Activated naive CD4-positive, alpha-beta T cell treated with anti-CD3 and anti-CD28 coated beads, Interleukin-2, amount 50 U/mL, for 24 hours (primary cell): ENCODE measurements at regions not wholly inside any gene's neighbourhood (a gene's known extent, or its start where the extent isn't known, plus 50 kb on each side); places are given as distances from the start of the nearest gene placed in this dataset.

Source experiments
- H3K27ac Mint-ChIP-seq: one replicate; pipeline ENCODE4 v1.8.0; 2021; ENCODE audit warnings: mild to moderate bottlenecking, mixed read lengths
- H3K27me3 Mint-ChIP-seq: one replicate; pipeline ENCODE4 v1.8.0; 2021; ENCODE audit warnings: mixed read lengths
- H3K36me3 Mint-ChIP-seq: one replicate; pipeline ENCODE4 v1.8.0; 2021; ENCODE audit warnings: mixed read lengths
- H3K4me1 Mint-ChIP-seq: one replicate; pipeline ENCODE4 v1.8.0; 2021; ENCODE audit warnings: mixed read lengths
- H3K4me3 Mint-ChIP-seq: one replicate; pipeline ENCODE4 v1.8.0; 2021; ENCODE audit warnings: mild to moderate bottlenecking, mixed read lengths
- H3K9me3 Mint-ChIP-seq: one replicate; pipeline ENCODE4 v1.8.0; 2021; ENCODE audit warnings: mixed read lengths

DNA sequence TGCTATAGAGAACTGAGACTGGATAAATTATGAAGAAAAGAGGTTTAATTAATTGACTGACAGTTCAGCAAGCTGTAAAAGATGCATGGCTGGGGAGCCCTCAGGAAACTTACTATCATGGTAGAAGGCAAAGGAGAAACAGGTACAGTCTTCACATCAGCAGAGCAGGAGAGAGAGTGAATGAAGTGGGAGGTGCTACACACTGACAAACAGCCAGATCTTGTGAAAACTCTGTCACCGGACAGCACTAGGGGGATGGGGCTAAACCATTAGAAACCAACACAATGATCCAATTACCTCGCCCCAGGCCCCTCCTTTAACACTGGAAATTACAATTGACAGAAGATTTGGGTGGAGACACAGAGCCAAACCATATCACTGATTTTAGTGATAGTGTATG lies 682.4 kb downstream of the SLC16A7 start:
- Mint-ChIP-seq H3K4me1 (no peaks in the 10 kb centered on the region), H3K36me3 (no peaks in the 10 kb centered on the region), H3K27ac (no peak overlapping the region), H3K27me3 (no peaks in the 10 kb centered on the region), H3K4me3 (no peak overlapping the region), H3K9me3 (no peaks in the 10 kb centered on the region)

DNA sequence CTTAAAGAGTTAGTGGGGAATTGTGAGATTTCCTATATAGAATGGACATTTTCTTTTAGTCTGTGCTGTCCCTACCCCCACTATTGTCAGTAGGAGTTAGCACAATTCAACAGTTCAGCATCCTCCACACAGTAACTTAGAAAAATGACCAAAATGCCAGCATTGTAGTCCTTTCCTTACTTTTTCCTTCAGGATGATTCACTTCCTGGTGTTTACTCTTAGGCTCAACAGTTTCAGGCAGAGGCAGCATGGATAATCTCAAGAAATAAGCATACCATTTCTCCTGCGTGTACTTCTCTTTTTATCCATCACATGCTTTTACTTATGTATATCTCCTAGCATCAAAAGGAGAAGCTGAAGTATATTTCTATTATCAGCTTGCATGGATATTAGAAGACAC lies 683.4 kb downstream of the SLC16A7 start:
- Mint-ChIP-seq H3K27ac (no peak overlapping the region), H3K4me3 (no peak overlapping the region), H3K4me1 (no peaks in the 10 kb centered on the region), H3K9me3 (no peaks in the 10 kb centered on the region), H3K27me3 (no peaks in the 10 kb centered on the region), H3K36me3 (no peaks in the 10 kb centered on the region)

DNA sequence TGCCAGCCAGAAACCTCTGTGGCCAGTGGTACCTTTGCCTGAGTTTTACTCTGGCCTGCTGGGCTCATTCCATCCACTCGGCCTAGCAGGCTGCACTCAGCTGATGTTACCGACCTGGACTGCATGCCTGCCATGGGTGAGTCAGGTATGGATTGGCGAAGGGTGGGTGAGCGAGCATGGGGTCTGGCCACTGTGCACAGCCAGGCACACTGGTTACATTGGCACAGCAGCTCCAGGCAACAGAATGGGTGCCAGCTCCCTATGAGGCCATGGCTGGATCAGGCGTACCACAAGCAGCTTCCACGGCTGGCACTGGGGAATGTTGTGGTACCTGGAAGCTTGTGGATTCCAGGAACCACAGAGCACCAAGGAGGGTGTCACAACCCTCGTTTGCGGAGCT lies 685.7 kb downstream of the SLC16A7 start:
- Mint-ChIP-seq H3K27ac (no peak overlapping the region), H3K27me3 (no peaks in the 10 kb centered on the region), H3K4me3 (no peak overlapping the region), H3K4me1 (no peaks in the 10 kb centered on the region), H3K36me3 (no peaks in the 10 kb centered on the region), H3K9me3 (no peaks in the 10 kb centered on the region)

DNA sequence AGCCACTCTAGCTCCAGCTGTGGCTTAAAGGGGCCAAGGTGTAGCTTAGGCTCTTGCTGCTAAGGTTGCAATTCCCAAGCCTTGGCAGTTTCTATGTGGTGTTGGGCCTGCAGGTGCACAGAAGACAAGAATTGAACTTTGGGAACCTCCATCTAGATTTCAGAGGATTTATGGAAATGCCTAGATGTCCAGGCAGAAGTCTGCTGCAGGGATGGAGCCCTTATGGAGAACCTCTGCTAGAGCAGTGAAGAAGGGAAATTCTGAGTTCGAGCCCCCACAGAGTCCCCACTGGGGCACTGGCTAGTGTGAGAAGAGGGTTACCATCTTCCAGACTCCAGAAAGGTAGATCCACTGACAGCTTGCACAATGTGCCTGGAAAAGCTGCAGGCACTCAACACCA lies 694.7 kb downstream of the SLC16A7 start:
- Mint-ChIP-seq H3K4me3 (no peak overlapping the region), H3K9me3 (peaks cover 4% of the 10 kb centered on the region), H3K36me3 (no peaks in the 10 kb centered on the region), H3K4me1 (no peaks in the 10 kb centered on the region), H3K27ac (no peak overlapping the region), H3K27me3 (no peaks in the 10 kb centered on the region)

DNA sequence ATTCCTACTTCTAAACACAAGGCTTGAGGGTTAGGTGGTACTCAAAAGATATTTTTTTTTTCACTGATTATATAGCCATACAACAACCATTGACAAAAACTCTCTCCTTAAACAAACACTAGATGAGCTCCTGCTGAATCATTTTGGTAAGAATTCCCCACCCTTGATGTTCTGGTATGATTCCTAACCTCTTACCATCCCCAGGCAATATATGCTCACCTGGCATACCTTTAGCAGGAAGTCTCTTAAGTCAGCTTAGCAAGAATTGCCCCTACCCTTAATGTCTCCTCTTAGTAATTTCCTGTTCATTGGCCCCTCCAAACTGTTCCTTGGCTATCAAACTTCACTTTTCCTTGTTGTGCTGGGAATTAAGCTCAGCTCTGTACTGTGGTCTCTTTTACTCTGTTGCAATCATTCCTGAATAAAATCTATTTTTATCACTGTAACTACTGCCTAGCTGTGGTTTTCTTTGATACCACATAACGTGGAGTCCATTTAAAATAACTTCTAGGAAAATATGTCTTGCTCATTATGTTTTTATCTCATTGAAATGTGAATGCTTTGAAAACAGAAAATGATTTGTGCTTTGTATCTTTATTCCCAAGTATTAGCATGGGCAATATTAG lies 712.6 kb downstream of the SLC16A7 start:
- Mint-ChIP-seq H3K27me3 (no peaks in the 10 kb centered on the region), H3K9me3 (no peaks in the 10 kb centered on the region), H3K4me1 (no peaks in the 10 kb centered on the region), H3K27ac (no peak overlapping the region), H3K36me3 (no peaks in the 10 kb centered on the region), H3K4me3 (no peak overlapping the region)

DNA sequence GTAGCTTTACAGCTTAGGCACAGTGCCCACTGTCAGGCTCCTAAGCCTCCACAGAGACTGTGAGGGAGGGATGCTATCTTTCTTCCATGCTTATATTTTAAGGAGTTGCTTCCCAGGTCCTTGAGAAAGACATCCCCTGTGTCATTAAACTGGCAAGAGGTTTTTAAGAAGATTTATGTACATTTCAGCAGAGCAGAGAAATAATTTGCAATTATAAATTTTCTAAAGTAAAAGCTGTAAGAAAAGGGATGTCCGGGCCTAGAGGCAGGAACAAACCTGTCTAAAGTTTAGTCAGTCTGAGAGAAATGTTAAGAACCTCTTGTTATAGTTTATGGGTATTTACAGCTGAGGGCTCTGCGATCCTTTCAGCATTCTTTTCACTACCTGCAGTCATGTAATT lies 716.1 kb downstream of the SLC16A7 start:
- Mint-ChIP-seq H3K4me3 (no peak overlapping the region), H3K4me1 (no peaks in the 10 kb centered on the region), H3K27ac (no peak overlapping the region), H3K36me3 (no peaks in the 10 kb centered on the region), H3K27me3 (no peaks in the 10 kb centered on the region), H3K9me3 (no peaks in the 10 kb centered on the region)

DNA sequence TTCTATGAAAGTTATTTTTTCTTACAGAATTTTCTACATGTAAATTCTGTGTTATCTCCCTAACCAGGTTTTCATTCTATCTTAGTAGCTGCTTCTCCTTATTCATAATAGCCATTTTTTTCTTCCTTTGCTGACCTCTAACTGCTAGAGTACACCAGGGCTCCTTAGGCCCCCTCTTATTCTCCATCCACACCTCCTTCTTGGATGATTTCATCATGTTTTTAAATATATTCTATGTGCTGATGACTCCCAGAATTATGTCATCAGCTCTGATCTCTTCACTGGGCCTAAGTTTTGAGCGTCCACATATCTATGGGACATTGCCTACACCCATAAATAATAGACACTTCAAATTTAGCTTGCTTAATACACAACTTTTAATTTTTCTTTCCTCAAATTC lies 721.5 kb downstream of the SLC16A7 start:
- Mint-ChIP-seq H3K27me3 (no peaks in the 10 kb centered on the region), H3K36me3 (no peaks in the 10 kb centered on the region), H3K4me1 (no peaks in the 10 kb centered on the region), H3K27ac (no peak overlapping the region), H3K4me3 (no peak overlapping the region), H3K9me3 (no peaks in the 10 kb centered on the region)

DNA sequence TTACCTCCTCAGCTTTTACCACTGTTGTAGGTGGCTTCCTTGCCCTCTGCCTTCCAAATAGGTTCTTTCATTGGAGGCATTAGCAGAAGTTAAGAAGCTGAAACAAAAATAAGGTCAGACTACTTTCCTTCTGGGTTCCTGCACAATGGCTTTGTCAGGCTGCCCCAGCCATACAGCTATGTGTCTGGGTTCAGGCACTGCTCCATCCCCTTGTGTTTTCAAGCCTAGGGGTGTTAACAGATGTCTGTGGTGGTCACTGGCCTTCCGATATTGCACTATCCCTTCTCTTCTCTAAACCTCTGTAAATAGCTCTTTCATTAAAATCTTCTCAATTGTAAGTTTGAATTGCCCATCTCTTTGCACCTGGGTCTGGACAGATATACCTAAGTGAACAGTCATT lies 728.9 kb downstream of the SLC16A7 start:
- Mint-ChIP-seq H3K4me3 (no peak overlapping the region), H3K27me3 (no peaks in the 10 kb centered on the region), H3K27ac (no peak overlapping the region), H3K4me1 (no peaks in the 10 kb centered on the region), H3K36me3 (no peaks in the 10 kb centered on the region), H3K9me3 (no peaks in the 10 kb centered on the region)

DNA sequence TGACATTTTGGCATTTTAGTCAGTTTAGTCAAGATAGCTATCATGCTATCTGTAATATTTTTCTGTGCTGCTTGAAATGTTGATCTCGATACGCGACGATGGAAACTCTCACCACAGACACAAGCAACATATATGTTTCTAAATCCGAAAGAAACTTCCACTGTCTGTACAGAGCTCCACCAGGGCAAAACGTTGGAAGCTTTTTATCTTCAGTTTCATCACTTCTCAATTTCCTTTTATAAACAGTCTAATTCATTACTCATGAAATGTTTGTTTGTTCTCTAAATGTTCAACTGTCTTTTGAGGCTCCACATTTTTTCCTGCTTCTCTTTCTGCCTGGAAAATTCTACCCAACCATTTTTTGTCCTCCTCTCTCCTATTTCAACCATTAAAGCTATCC lies 737.6 kb downstream of the SLC16A7 start:
- H3K27me3 Mint-ChIP-seq: no peaks in the 10 kb centered on the region
- H3K4me1 Mint-ChIP-seq: no peaks in the 10 kb centered on the region
- no peaks in the 10 kb centered on the region for H3K36me3 Mint-ChIP-seq
- no peaks in the 10 kb centered on the region for H3K9me3 Mint-ChIP-seq
- no peak overlapping the region for H3K27ac Mint-ChIP-seq
- no peak overlapping the region for H3K4me3 Mint-ChIP-seq

DNA sequence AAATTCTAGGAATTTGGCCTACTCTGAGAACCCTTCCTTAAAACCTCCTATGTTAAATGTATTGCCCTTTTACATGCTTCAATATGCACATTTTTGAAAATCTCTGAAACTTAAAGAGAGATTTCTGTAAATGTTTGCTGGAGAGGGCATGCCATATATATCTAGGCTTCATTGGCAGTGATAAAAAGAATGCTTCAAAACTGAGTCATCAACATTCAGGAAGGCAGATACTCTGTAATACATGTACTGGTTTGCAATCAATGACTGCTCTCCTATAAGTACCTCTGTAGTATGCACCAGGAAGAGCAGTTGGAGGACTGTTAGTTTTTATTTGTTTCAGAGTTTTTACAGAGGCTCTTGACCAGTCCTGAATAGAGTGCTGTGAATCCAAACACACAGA lies 739.9 kb downstream of the SLC16A7 start:
- no peaks in the 10 kb centered on the region for H3K36me3 Mint-ChIP-seq
- H3K4me1 Mint-ChIP-seq: no peaks in the 10 kb centered on the region
- H3K27ac Mint-ChIP-seq: no peak overlapping the region
- no peak overlapping the region for H3K4me3 Mint-ChIP-seq
- no peaks in the 10 kb centered on the region for H3K27me3 Mint-ChIP-seq
- H3K9me3 Mint-ChIP-seq: no peaks in the 10 kb centered on the region

DNA sequence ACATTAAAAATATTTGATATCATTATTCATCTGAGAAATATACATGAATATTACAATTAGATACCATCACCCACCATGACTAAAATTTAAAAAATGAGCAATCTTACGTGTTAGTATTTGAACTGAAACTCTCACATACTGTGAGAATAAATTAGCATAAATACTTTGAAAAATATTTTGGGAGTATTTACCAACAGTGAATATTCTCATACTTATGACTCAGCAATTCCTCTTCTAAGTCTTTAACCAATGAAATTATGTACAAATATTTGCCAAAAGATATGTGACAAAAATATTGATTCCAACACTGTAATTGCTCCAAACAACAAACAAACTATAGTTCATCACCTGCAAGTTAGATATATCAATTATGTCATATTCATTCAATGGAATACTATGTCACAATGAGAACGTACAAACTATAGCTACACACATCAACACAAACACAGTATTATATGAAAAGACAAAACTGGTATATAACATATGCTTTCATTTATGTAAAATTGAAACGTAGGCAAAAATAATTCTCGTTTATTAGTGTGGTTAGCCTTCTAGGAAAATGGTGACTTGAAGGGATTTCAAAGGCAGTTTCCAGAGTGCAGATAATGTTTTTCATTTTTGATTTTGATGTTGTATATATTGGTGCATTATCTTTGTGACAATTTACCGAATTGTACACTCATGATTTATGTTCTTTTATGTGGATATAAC lies 742.2 kb downstream of the SLC16A7 start:
- no peaks in the 10 kb centered on the region for H3K36me3 Mint-ChIP-seq
- no peak overlapping the region for H3K27ac Mint-ChIP-seq
- H3K9me3 Mint-ChIP-seq: no peaks in the 10 kb centered on the region
- no peaks in the 10 kb centered on the region for H3K27me3 Mint-ChIP-seq
- H3K4me3 Mint-ChIP-seq: no peak overlapping the region
- no peaks in the 10 kb centered on the region for H3K4me1 Mint-ChIP-seq

DNA sequence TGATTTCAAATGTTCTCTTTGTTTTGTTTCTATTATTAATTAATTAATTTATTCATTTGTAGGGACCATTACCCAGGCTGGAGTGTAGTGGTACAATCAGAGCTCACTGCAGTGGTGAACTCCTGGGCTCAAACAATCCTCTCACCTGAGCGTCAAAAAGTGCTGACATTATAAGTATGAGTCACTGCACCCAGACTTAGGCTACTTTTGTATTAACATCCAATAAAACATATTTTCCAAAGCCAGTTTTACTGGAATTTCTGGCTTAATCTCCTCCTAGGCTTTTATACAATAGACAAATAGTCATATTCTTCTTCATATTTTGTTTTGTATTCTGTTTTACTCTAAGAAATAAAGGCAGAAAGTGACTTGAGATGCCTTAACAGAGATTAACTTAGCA lies 749.6 kb downstream of the SLC16A7 start:
- Mint-ChIP-seq H3K36me3 (no peaks in the 10 kb centered on the region), H3K4me1 (no peaks in the 10 kb centered on the region), H3K4me3 (no peak overlapping the region), H3K9me3 (no peaks in the 10 kb centered on the region), H3K27ac (no peak overlapping the region), H3K27me3 (no peaks in the 10 kb centered on the region)

DNA sequence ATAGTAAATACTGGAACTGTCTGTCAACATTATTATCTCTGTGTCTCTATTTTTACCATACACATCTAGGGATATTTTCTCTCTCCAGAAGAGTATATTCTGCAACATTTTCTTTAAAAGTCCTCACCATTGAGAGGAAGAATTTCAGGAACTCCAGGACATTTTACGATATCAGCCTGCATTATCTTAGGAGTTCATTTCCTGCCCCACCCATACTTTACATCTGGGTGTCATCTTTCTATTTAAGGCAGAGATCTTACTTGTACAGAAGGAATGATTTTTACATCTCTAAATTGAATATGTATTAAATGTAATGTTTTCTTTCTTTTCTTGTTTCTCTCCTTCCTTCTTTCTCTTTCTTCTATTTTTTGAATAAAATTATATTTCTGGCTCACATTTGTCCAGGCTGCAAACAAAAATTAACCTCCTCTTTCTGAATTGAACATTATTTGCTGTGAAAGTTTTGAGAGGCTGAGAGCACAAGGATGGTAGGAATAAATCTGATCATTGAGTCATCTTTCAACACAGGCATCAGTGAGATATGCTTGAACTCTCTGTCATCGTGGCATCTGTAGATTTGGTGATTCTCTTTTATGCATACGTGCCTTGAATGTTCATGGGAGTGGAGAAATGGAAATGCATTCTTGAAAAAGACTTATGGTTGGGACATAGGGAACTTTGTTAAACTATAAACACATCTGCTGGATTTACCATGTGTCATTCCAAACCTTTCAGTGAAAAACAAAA lies 753.6 kb downstream of the SLC16A7 start:
- H3K4me1 Mint-ChIP-seq: no peaks in the 10 kb centered on the region
- no peak overlapping the region for H3K27ac Mint-ChIP-seq

DNA sequence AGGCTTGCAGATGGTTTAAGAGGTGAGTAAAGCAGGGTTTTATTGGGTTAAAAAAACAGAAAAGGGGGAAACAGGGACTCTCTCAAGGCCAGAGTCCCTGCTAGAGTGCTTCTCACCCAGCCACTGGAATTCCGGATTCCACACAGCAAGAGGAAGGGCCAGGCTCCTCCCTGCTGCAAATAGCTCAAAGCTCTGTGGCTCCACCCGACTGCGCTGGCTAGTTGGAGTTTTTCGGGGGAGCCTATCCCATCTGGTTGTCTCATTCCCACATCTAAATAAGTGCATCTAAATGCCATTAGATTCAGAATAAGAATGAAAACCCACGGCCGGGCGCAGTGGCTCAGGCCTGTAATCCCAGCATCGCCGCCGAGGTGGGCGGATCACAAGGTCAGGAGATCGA lies 791.5 kb downstream of the SLC16A7 start:
- Mint-ChIP-seq H3K27me3 (no peaks in the 10 kb centered on the region), H3K27ac (no peak overlapping the region), H3K4me3 (no peak overlapping the region), H3K36me3 (no peaks in the 10 kb centered on the region), H3K4me1 (no peaks in the 10 kb centered on the region), H3K9me3 (peaks cover 4% of the 10 kb centered on the region)

More for the DNA sequence above, 753.6 kb downstream of the SLC16A7 start:
- Mint-ChIP-seq H3K9me3 (no peaks in the 10 kb centered on the region), H3K27me3 (no peaks in the 10 kb centered on the region), H3K4me3 (no peak overlapping the region), H3K36me3 (no peaks in the 10 kb centered on the region)

DNA sequence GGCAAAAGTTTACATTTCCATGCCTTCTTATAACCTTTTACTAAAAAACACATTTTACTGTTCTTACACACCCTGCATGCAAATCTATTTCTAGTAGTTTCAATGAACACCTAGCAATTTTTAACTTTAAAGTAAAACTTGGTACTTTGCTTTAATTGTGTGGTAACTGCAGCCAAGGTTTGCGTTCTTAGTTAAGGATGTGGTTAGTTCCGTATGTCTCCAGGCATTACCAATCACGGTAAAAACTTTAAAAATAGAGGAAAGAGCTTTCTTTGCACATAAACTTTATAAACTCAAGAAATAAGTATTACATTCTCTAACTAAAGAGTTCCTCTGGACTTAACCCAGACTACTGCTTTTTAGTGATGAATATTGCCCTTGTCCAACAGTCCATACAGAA lies 795.2 kb downstream of the SLC16A7 start:
- Mint-ChIP-seq H3K4me3 (no peak overlapping the region), H3K27ac (no peak overlapping the region), H3K9me3 (no peaks in the 10 kb centered on the region)

DNA sequence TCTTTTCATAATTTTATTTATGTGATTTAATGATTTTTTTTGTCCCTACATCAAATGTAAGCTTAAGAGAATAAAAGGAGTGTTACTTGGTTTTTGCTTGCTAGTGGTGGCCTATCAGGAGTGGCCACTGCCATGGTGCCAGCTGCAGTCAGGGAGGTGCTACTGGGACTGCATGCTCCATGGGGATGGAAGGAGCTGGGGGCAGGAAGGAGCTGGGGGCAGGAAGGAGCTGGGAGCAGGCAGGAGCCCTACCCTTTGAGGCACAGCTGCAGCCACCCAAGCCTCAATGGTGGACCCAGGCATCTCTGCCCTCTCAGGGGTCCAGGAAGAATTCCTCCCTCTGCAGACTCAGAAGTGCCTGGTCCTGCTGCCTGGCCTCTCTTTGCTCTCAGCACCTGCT lies 796.0 kb downstream of the SLC16A7 start:
- no peaks in the 10 kb centered on the region for H3K9me3 Mint-ChIP-seq
- H3K4me3 Mint-ChIP-seq: no peak overlapping the region
- H3K27me3 Mint-ChIP-seq: no peaks in the 10 kb centered on the region
- H3K36me3 Mint-ChIP-seq: no peaks in the 10 kb centered on the region
- no peak overlapping the region for H3K27ac Mint-ChIP-seq
- H3K4me1 Mint-ChIP-seq: no peaks in the 10 kb centered on the region

More for the DNA sequence above, 795.2 kb downstream of the SLC16A7 start:
- Mint-ChIP-seq H3K4me1 (no peaks in the 10 kb centered on the region), H3K27me3 (no peaks in the 10 kb centered on the region), H3K36me3 (no peaks in the 10 kb centered on the region)
